ENCODE measurements at regions not wholly inside any gene's neighbourhood (a gene's known extent, or its start where the extent isn't known, plus 50 kb on each side); places are given as distances from the start of the nearest gene placed in this dataset.
A peak's percentile ranks its signal among the peaks of the same experiment; 100 is the strongest.

DNA sequence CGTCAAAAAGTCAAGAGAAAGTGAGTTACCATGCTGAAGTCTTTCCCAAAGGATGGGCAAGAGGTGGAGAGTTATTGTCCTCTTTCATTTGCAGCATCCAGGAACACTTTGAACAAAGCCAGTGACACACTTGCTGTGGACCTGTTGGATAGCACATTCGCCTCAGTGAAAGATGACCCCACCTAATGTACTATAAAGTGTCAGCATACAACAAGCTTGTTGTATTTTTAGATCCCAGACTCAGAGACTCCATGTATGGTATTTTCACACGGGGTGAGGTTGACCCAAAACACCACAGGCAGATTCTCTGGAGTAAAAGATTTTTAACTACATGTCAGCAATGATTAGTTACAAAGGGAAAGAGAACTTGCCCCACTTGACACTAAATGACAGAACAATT is 273.8 kb downstream of the PTBP2 start:
- DNase-seq (ENCODE audit: low read depth, low spot score) = no peak

DNA sequence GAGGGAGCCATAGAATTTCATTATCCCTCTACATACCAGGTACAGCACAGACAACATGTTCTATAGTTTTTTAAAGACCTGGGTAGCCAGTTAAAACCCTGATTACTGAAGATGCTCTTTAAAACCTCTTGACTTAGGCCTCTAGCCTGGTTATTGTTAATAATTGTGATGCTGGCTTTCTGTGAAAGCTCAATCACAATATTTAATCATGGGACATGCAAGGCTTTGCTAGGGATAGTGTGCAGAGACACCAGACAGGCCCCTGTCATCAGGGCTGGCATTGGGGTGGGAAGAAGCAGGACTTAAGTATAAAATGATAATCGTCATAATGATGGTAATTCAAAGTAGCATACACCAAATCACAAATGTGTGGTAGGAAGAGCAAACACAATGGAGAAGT is 274.4 kb downstream of the PTBP2 start:
- no peak for DNase-seq (ENCODE audit: low read depth, low spot score)

- no peak for DNase-seq (ENCODE audit: low read depth, low spot score)
Observed at GRCh38 chr1:96997717-96998116, 276.1 kb downstream of the PTBP2 start.

DNA sequence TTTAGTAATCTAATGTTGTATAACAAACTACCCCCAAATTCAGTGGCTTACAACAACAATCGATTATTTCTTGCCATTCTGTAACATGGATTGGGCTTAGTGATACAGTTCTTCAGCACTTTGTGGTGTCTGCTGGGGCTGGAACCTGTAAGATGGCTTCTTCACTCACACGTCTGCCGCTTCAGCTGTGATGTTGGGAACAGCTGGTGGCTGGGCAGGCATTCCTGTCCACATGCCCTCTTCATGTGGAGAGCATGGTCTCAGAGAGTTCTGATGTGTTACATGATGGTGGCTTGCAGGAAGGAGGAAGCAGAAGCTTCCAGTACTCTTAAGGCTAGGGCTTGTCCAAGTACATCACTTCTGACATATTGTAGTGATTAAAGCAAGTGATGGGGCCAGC is 276.9 kb downstream of the PTBP2 start:
- DNase-seq (ENCODE audit: low read depth, low spot score) = no peak

DNA sequence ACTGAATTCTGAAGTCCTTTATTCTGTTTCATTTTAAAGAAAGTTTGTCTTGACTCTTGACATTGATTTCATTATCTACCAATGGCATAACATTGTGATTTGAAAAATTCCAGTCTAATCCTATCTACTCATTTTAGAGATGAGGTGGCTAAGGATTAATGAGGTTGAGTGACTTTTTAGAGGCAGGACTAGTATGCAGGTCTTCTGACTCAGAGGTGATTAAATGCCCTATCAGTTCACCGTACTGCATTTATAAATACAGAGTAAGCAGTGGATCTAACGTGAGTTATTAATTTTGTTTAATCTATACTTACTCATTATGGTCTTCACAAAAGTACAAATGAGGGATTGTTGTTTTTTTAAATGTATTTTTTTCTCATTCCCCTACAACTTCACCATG is 277.6 kb downstream of the PTBP2 start:
- DNase-seq (ENCODE audit: low read depth, low spot score) = no peak

DNA sequence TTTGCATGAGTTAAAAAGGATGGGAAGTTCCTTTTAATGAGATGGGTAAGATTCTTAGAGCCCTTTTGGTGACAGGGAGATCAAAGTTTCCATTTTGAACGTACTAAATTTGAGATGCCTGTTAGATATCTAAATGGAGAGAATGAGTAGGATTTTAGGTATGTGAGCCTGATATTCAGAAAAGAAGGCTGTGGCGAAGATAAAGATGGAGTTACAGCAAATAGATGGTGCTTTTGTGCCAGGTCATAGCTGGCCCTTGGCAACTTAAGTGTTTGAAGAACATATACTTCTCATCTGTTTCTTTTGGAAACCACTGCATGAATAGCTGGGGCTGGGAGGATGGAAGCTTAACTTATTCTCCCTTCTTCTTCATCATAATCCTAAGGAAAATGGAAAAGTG is 282.5 kb downstream of the PTBP2 start:
- no peak for DNase-seq (ENCODE audit: low read depth, low spot score)

DNA sequence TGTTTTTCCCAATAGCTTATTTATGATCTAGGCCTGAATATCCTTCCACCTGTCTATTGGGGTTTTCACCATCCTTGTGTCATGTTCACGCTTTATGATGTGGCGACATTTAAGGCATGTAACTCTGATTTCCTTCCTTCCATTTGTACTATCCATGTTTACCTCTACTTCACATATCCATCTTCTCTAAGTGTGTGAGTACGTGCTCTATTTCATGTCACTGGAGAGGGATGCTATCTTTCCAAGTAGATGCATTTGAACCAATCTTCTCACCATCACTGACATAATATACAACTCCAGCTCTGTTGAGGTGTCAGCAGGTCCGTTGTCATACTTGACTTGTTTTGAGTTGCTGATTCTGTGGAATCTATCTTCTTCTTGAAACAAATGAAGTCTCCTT is 283.2 kb downstream of the PTBP2 start:
- no peak for DNase-seq (ENCODE audit: low read depth, low spot score)

- peak; percentile 96 for DNase-seq (ENCODE audit: low read depth, low spot score)
Observed at GRCh38 chr1:97006044-97006661, 284.6 kb downstream of the PTBP2 start.

GRCh38 chr1:97007840-97008604 is 286.4 kb downstream of the PTBP2 start:
- peak; percentile 82 for DNase-seq (ENCODE audit: low read depth, low spot score)

DNA sequence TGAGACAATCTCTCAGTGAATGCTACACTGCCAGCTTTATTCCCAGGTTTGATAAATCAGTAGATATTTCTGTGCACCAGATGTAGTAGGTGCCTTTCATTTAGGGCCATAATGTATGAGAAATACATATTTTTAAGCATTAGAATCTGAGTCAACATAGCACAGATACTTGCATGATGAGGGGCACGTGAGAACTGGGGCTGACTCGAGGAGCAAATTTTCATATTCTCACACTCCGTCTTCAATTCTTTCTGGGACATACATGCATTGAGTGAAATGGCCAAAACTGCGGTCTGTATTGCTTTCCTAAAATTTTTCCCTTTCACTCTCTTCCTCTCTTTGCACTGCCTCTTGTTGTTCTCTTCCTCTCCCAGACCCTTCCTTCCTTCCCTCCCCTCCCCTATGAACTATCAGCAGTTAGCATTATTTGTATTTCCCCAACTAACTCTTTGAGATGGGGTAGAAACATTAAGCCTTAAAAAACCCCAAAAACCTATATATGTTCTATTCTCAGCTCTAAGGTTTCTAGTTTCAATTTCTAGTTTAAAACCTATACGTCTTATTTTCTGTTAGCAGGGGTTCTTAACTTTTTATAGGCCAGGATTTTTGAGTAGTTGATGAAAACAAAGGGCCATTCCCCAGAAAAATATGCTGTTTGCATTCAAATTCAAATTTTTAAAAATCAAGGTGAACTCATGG is 289.1 kb downstream of the PTBP2 start:
- no peak for DNase-seq (ENCODE audit: low read depth, low spot score)

GRCh38 chr1:97013136-97013535 is 291.6 kb downstream of the PTBP2 start:
- DNase-seq (ENCODE audit: low read depth, low spot score) = no peak

- DNase-seq (ENCODE audit: low read depth, low spot score) = peak; percentile 35
Observed at GRCh38 chr1:97013941-97014340, 292.4 kb downstream of the PTBP2 start.

DNA sequence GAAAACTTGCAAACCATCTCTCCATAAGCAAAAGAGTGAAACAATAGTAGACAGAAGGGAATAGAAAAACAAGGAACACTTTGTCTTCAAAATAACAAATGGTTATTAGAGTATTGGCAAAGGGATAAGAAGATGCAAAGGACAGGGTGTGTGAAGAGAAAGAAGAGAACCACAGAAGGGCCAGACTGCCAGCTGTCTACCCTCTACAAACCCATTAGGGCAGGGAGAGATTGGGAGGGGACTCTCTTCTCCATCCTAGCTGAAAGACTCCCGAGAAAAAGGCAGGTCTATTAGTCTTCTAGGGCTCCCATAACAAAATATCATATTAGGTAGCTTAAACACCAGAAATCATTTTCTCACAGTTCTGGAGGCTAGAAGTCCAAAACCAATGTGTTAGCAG is 292.8 kb downstream of the PTBP2 start:
- DNase-seq (ENCODE audit: low read depth, low spot score) = no peak

DNA sequence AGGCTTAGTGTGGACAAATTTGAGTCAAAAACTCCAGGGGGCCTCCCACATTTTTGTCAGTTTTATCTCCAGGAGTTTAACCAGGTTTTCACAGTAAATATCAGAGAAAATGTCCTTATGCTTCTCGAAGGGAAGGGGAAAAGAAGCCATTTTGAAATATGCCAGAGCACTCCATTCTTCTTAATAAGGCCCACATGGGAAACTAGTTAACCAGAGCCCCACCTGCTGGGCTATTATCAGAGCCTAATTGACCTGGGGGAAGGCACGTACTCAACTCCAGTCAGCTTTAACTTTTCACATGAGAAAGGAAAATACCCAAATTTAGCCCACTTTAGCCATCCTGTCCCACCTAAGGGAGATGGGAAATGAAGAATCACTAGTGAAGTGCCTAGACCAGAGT is 296.3 kb downstream of the PTBP2 start:
- no peak for DNase-seq (ENCODE audit: low read depth, low spot score)
